HG02870 (cell line): ENCODE measurements at regions not wholly inside any gene's neighbourhood (a gene's known extent, or its start where the extent isn't known, plus 50 kb on each side); places are given as distances from the start of the nearest gene placed in this dataset.

Experiments used
- ATAC-seq: cut with Tn5 transposase; IDR thresholded peaks from one replicate; pipeline ENCODE4 v1.9.1; 2021; ENCODE audit warnings: mild to moderate bottlenecking, moderate library complexity; ENCODE audit not compliant: unreplicated experiment

DNA sequence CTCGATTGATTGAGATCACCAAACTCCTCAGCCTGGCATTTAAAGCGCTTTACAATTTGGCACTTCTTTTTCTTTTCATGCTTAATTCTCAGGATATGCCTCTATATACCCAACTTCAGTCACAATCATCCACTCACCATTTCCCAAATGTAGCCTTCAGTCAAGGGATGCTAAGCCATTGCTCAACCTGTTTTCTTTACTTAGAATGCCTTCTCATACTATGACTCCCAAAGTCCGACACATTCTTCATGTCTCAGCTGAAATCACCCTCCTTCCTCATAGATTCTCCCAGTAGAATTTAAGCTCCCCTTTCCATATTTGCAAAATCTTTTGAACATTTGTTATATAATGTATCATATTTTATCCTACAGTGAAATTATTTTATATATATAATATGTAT, 467.0 kb downstream of the LRIG3 start:
- ATAC-seq = no peak

GRCh38 chr12:58455136-58455535, 465.2 kb downstream of the LRIG3 start:
- no peak for ATAC-seq

- no peak for ATAC-seq
Measured at GRCh38 chr12:58458102-58458501, 462.2 kb downstream of the LRIG3 start.

GRCh38 chr12:58459191-58459590, 461.1 kb downstream of the LRIG3 start:
- no peak for ATAC-seq

DNA sequence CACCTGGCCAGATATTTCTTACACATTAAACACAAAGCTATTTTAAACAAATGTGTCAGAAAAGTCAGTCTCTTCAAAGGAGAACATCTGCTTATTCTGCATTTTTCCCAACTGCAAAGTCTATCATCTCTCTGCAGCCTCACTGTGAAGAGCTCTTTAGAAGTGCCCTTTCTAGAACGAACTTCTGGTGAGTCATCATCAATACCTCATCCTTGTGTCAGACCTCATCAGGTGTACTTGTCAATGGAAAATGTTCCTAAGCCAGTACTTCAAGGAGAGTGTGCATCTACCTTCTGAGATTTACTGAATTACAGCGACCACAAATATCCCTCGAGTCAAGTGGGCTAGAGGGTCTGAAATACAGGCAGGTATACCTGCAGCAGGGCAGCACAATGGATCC, 457.3 kb downstream of the LRIG3 start:
- no peak for ATAC-seq

DNA sequence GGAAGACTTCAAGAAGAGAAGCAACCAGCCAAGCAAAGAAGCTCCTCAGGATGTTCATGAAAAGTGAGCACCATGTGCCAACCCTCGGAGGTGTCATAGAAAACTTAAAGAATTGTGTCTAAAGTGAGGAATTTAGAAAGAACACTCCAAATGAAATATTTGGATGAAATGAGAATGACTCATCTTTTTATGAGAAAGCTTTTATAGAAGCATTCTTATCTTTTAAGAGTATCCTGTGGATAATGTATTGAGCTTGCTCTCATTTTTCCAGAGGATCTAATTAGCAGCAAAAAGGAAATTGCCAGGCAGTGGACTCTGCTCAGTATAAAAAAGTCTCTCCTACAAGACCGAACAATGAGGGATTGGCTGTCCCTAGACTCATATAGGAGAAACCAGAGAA, 454.9 kb downstream of the LRIG3 start:
- ATAC-seq = no peak

- no peak for ATAC-seq
Measured at GRCh38 chr12:58470266-58471010, 449.9 kb downstream of the LRIG3 start.

DNA sequence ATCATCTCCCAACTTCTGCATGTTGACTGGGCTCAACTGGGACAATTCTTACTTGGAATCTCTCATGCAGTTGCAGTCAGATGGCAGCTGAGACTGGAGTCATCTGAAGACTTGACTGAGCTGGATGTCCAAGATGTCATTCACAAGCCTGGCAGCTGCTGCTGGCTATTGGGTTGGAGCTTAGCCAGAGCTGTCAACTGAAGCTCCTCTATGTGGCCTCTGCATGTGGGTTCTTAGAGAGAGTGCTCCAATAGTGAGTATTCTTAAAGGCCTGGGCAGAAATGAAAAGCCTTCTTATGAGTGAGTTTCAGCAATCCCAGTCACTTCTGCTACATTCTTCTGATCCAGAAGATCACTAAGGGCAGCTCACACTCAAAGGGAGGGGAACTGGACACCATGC, 440.9 kb downstream of the LRIG3 start:
- no peak for ATAC-seq

DNA sequence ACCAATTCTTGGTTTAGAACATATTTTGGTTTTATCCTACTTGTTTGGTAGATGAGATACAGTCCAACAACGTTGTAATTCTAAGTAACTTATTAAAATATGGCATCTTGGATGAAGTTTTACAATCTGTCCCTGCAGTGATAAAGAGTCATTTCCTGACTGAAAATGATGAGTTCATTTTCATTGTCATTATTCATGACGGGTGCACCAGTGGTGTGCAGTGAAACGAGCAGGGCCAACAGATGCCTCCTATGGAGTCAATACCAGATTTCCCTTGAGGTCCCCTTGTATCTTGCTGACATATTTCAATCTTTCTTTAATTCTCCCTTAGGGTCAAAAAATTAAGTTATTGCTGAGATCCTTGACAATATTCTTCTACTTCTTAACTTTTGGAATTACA, 438.5 kb downstream of the LRIG3 start:
- ATAC-seq = no peak

DNA sequence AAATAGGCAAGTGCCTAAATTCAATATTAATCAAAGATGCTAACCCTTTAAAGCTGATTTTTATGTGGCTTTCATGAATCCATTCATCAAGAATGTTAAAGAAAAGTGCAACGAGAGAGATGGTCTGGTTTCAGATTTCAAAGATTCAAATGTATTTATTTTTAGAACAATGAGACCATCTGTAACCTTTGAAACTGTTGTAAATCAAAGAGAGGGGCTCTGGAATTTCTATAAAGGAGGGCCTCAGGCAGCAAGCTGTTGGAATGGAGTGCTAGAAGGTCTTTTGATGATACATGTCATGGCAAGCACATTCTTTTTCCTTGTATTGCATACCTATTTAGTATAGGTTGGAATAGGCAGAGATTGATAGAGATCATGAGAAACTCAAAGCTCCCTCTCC, 433.0 kb downstream of the LRIG3 start:
- ATAC-seq = no peak

GRCh38 chr12:58487678-58488161, 432.6 kb downstream of the LRIG3 start:
- ATAC-seq = no peak

- no peak for ATAC-seq
Measured at GRCh38 chr12:58489394-58489793, 430.9 kb downstream of the LRIG3 start.

DNA sequence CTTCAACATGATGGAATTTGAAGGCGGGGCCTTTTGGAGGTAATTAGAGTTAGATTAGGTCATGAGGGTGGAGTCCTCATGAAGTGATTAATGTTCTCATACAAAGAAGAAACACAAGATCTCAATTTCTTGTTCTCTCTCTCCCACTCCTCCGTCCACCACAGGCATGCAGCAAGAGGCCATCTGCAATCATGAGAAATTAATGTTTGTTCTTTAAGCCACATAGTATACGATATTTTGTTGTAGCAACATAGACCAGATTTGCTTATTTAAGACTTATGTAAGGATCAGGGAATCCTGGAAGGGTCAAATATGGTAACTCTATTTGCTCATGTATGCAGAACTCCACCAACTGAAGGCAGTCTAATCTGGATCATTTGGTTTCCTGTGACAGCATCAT, 429.0 kb downstream of the LRIG3 start:
- ATAC-seq = no peak

GRCh38 chr12:58496411-58497190, 423.7 kb downstream of the LRIG3 start:
- ATAC-seq = no peak

DNA sequence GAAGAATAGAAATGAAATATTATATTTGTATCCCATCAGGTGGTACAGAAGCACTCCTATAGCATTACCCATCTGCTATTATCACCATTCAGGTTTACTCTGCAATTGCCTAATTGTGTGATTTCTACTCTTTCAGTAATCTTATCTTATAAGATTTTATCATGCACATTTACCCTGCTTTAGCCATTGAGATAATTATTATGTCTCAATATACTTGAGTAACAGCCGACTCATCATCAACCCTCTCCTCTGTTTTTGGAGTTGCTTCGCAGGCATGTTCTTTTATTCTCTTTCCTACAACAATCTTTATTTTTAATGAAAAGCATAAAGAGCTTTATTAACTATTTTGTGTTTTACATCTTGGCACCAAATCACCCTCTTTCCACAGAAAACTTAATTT, 419.9 kb downstream of the LRIG3 start:
- ATAC-seq = no peak

DNA sequence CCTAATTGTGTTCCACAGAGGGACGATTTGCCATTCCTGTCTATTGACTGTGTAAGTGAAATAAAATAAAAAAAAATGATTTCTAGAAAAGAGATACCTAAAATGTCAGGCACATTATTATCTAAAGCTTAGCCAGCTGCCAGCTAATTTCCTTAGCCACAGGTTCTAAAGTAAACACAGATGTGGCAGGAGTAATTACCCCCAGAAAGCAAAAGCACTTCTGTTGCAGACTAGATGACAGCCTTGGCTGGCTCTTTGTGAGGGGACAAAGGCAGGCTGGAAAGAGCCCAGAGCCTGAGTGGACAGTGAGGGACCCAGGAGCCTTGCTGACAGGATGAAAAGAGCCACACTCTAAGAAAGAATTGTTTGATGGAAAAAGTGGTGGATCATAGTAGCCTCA, 418.1 kb downstream of the LRIG3 start:
- ATAC-seq = no peak

DNA sequence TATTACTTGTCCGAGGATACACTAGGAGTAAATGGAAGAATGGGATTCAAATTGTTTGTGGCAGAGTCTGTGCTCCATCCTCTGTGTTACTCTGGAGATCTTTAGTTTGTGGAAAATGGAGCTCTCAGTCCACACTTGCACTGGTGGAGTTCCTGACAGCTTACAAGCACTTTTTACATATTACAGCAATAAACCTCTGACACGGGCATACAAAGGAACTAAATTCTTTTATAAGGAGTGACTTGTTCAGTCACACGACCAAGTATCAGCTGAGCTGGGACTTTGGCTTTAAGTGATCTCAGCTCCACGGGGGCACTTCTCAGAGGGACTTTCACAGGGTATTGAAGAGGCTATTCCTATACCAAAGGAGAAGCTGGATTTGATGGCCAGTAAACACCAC, 417.5 kb downstream of the LRIG3 start:
- no peak for ATAC-seq

- ATAC-seq = no peak
Measured at GRCh38 chr12:58503731-58504130, 416.6 kb downstream of the LRIG3 start.

- no peak for ATAC-seq
Measured at GRCh38 chr12:58504143-58504938, 416.0 kb downstream of the LRIG3 start.

DNA sequence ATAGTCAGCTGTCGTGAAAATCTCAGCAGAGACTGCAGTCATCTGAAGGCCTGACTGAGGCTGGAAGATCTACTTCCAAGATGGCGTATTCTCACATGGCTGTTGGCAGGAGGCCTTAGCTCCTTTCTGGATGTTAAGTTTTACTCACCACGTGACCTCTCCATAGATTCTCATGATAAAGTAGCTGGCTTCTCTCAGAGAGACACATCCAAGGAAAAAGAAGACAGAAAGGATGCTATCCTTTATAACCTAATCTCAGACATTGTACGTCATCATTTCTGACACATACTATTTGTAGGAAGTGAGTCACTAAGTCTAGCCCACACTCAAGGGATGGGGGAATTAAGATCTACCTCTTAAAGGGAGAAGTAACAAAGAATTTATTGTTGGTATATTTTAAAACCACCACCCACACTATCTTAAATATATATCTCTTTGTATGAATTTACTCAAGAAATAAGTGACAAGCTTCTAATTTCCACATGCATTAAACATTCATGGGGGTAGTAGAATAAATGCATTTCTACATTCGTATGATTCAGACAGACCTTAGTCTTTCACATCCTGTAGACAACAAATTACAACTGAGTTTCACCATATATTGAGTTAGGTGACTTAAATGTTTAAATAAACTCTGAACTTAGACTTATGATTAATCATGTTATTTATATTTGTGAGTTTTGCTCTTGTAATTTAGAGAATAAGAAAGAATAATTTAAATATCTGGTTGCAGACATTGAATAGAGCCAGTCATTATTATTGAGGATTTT, 411.0 kb downstream of the LRIG3 start:
- ATAC-seq = no peak
